Peyer's patch (tissue), 4 donors: ENCODE measurements at regions not wholly inside any gene's neighbourhood (a gene's known extent, or its start where the extent isn't known, plus 50 kb on each side); places are given as distances from the start of the nearest gene placed in this dataset.

Experiments used
- CTCF ChIP-seq, 6 experiments: fragments of 450-650 bp in 4 of 6; fragments of 200-600 bp in 2 of 6; sonication (generic) in 1 of 6; IDR thresholded peaks; one replicate each; pipeline ENCODE4 v1.5.1; 2017 to 2019; ENCODE audit warnings: antibody characterized with exemption in 6 of 6, mild to moderate bottlenecking in 3 of 6, moderate library complexity in 1 of 6
- POLR2A ChIP-seq, 2 donors: fragments of 450-650 bp; IDR thresholded peaks; one replicate each; pipeline ENCODE4 v1.5.1; 2017; ENCODE audit warnings: antibody characterized with exemption in 2 of 2, mild to moderate bottlenecking in 2 of 2, moderate library complexity in 2 of 2

DNA sequence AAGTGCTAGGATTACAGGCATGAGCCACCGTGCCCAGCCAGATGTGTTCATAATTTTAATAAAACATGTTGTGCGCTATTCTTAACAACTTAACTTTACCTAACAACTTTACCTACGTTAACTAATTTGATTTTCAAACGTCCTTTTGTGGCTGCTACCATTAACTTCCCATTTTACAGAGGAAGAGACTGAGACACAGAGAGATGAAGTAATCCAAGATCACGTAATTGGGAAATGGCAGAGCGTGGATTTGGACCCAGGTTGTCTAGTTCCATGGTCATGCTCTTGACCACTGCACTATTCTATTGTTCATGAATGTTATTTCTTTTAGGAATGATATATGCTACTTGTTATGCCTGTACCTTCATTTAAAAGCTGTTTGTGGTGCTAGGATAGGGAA, 80.3 kb upstream of the MTPN start:
- TF ChIP-seq POLR2A (IDR thresholded peaks at IDR 0.05): no peak
- TF ChIP-seq CTCF (IDR thresholded peaks at IDR 0.05): no peak
